Fibroblast of gingiva (primary cell): ENCODE measurements at regions not wholly inside any gene's neighbourhood (a gene's known extent, or its start where the extent isn't known, plus 50 kb on each side); places are given as distances from the start of the nearest gene placed in this dataset.

Experiments used
- DNase-seq: peaks from one replicate; pipeline ENCODE4 v3.0.0-alpha.2; 2011; ENCODE audit warnings: low read depth

DNA sequence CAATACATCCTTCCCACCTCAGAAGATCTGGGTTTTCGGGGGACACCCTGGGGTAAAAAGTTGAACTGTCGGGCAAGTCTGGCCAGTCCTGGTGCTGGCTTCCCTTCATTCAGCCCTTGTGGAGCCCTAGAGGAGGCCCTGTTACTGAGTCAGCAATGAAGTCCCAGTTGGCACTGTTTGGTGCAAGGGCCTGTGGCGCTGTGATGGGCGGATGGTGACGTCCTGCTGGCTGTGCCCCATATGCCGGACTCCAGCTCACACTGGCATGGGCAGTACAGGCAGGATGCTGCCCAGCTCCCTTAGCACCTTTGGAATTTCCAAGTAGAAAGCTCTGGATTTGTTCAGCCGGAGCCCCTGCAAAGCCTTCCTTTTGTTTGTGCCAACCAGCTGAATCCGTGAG lies 186.2 kb upstream of the PMEPA1 start:
- no peak for DNase-seq

DNA sequence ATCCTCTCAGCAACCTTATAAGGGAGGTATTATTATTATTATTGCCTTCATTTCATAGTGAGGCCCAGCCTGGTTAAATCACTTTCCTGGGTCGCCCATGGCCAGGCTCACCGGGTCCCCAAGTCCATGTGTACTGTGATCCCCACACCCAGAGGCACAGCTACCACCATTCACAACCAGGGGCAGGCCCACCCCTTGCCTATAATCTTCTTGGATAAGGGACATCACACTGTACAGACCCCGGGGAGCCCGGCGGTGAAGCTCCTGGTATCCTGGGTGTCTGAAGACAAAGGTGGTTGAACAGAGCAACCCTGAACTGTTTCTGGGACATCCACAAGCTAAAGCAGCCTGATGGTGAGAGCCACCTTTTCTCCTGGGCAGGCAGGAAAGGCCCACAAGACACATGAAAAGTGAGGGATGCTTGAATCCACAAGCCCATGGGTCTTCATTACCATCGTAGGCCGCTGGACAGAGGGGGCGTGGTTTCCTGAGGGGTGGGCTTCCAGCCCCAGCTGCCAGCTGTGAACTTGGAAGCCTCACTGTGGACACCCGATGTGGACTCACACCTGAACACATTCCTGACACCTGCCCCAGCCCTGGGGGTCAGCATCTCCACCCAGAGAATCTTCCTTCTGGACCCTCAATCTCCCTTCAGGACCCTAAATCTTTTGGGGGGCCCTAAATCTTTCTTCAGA lies 185.5 kb upstream of the PMEPA1 start:
- DNase-seq: no peak

DNA sequence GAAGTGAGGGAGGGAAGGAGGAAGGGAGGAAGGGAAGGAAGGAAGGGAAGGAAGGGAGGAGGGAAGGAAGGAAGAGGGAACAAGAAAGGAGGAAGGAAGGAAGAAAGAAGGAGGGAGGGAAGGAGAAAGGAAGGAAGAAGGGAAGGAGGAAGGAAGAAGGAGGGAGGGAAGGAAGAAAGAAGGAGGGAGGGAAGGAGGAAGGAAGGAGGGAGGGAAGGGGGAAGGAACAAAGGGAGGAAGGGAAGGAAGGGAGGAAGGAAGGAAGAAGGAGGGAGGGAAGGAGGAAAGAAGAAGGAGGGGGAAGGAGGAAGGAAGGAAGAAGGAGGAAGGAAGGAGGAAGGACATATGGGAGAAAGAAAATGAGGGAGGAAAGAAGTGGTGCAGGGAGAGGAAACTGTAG lies 184.7 kb upstream of the PMEPA1 start:
- no peak for DNase-seq

DNA sequence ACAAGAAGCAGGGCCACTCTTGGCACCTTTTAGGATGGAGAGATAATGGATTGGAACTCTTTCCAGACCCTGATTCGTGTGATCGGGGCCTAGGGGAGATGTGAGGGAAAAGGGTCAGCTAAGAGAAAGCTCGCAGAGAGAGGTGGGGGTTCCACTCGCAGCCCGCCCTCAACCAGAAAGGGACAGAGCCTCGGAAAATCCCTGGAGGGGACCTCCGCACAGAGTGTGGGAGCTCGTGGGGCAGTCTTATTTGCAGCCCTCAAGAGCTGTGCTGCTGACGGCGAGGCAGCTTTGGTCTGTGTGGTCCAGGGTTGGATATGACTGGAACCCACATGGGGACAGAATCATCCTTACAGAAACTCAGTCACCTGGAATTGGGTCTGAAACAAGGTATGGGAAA lies 184.3 kb upstream of the PMEPA1 start:
- DNase-seq: no peak

DNA sequence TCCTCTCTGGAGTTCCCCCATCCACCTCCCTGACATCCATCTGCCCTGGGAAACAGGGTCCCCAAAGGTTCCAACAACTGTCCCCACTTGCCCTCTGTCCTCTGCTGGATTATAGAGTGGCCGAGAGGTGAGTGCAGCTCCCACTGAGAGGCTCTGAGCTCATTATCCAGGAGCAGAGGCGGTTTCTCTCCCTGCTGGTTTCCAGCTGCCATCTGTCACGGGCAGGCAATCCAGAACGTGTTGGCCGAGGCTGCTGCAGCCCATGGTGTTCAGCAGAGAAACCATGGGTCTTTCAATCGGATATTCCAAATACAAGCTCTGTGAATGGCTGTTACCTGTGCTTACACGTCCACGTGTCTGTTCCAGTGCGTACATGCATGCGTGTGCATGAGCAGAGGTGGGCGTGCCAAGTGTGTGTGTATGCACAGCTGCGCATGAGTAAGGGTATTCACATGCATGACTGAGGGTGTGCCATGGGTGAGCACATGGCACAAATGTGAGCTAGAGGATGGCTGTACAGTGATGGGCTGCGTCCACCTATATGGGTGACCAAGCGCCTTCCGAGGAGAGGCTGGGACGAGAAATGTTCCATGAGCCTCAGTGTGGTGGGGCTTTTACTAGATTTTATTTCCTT lies 183.7 kb upstream of the PMEPA1 start:
- no peak for DNase-seq

DNA sequence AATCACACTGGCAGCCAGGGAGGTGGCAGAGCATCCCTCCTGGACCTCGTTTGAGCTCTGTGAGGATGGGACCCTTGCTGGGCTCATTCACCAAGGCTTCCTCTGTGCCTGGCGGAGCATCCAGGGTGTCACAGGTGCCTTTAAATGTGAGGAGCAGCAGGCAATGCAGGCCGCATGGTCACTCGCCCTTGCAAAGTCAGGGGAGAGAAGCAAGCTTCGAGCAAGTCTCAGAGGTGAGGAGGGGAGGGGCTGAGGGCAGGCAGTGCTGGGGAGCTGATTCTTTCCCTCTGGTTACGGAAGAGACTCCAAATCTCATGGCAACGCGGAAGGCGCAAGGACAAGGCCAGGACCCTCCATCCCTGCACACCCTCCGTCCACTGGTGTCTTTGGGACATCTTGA lies 182.7 kb upstream of the PMEPA1 start:
- DNase-seq: no peak

DNA sequence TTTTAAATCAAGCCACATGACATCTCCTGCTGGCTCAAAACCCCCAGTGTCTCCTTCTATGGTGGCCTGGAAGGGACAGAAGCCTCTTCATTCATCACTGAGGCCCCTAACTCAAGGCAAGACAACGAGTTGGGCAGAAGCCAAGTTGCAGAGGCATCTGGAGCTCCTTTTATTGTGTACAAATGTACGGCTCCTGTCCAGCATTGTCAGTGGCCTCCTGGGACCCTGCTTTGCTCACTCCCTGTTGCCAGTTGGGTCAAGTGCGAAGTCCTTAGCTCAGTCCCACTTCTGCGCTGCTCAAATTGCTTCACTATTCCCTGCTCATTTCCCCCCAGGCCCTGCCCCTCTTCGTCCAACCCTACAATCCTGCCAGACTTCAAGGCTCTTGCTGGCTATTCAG lies 181.2 kb upstream of the PMEPA1 start:
- DNase-seq: no peak

DNA sequence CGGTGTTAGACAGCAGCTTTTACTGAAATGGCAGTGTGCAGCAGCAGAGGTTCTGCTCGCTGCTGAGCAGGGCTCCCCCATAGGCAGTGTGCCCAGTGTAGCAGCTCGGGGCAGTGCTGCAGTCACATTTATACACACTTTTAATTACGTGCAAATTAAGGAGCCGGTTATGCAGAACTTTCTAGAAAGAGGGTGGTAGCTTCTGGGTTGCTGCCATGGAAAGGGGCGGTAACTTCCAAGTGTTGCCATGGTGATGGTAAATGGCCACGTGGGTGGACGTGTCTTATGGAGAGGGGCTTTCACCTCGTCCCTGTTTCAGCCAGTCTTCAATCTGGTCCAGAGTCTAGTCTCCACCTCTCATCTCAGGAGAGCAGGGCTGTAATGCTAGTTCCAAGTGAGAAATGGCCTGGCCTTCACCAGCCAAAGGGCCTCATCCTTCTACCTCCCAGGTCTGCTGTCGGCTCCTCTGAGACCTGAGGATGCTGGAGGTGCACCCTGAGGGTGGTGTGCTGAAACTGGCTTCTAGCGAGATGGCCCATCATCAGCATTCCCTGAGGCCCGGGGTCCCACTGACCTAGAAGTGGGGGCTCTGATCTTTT lies 180.5 kb upstream of the PMEPA1 start:
- DNase-seq: no peak

DNA sequence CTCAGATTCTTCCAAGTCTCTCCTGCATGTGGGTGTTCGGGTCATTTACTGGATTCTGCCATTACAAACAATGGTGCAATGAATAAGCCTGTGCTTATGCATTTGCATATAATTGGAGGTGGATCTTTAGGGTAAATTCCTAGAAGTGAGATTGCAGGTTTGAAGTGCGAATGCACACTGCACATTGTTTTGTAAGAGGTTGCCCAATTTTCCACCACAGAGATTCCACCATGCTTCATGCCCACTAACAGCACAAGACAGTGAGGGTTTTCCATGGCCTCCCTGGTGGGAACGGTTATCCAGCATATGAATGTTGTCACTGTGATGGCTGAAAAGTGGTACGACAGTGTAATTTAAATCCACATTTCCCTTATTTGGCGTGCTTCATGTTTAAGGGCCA lies 178.8 kb upstream of the PMEPA1 start:
- no peak for DNase-seq

DNA sequence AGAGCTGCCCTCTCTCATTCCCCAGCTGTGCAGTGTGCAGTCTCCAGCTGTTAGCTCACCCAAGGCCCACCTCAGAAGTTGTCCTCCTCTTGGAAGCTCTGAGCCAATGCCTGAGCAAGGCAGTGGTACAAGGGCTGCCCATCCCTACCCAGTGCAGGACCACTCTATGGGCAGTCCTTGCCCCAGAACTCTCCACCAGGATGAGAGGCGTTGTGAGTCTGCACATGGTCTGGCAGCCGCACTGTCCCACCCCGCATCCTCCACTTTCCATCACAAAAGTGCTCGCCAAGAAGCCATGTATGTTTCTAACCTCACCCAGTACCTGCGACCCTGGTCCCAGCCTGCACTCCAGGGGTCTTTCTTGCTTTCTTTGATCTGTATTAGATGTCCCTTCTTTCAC lies 175.1 kb upstream of the PMEPA1 start:
- no peak for DNase-seq

DNA sequence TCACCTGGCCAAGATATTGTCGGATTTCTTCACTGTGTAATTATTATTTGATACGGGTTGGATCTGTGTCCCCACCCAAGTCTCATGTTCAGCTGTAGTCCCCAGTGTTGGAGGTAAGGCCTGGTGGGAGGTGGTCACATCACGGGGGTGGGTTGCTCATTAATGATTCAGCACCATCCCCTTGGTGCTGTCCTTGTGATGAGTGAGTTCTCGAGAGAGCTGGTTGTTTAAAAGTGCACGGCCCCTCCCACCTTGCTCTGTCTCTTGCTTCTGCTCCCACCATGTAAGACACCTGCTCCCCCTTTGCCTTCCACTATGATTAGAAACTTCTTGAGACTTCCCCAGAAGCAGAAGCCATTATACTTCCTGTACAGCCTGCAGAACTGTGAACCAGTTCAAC lies 173.9 kb upstream of the PMEPA1 start:
- DNase-seq: no peak

DNA sequence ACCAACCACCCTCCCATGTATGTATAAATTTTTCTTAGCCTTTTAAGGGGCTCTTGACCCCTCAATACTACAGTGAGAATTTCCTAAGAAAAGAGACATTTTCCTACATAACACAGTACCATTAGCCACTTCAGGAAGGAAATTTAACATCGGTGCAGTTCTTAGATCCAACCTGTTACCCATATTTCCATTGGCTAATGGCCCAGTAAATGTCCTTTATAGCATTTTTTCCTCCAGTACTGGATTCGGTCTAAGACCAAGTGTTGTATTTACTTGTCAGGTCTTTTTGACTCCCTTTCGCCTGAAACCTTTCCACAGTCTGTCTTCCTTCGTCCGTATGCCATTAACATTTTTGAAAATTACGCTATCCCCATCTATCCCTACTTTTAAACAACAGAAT lies 173.4 kb upstream of the PMEPA1 start:
- DNase-seq: no peak

DNA sequence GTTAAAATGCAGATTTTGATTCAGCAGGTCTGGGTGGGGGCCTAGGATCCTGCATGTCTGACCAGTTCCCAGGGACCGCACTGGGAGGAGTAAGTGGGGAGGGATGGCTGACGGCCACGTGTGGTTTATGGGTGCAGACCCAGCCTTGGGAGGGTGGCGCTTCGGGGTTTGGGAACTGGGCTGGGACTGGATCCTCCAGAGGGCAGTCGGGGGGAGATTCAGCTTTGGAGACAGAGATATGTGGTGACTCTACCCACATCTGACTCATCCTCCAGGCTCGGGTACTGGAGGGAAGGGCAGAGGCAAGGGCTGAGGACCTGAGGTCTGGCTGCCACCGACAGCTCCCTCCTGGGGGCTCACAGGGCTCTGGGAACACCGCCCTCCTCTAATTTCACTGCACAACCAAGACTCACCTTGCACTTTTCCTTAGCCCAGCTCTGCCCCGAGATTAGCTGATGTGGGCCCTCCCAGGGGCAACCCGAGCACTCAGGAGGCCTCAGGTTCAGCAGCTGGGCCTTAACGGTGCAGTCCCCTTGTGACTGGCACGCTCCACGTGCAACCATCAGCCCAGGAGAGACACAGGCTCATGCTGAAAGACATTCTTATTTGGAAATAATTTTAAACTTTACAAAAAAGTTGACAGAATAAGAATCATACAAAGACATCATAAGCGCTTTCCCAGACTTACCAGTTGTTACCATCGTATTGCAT lies 172.8 kb upstream of the PMEPA1 start:
- peak; percentile 11 for DNase-seq

DNA sequence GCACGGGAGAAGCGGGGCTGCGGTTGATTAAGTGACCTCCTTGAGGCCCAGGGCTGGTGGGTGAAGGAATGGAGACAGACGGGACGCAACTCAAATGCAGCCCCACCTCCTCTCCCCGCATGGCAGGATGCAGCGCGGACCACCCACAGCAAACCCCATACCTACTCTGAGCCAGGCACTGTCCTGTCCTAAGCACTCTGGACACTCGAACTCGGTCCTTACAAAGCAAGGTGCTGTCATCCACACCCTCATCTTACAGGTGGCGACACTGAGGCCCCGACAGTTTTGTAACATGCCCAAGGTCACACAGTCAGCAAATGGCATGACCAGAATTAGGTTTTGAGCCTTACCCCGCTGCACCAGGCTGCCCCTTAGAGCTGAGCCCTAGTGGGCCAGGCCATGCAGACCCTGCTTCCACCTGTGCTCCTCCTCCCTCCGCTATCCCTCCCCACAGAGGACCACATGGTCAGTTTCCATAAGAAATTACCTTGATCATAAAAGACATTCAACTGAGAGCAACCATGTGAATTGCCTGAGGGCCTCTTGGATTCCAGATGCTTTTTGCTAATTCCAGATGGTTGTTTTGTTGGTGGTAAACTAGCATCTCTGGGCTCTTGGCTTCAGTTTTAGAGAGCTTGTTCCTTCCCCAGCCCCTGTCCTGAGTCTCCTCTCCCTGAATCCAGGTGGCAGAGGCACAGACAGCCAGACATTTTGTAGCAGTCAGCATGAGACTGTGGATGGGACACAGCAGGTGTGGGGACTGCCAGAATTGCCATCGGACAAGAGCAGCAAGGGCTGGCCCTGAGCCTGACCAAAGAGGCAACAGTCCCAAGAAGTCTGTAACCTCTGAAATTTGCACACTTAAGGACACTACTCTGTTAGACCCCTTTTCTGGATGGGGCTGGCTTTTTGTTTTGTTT lies 171.9 kb upstream of the PMEPA1 start:
- peak; percentile 14 for DNase-seq

DNA sequence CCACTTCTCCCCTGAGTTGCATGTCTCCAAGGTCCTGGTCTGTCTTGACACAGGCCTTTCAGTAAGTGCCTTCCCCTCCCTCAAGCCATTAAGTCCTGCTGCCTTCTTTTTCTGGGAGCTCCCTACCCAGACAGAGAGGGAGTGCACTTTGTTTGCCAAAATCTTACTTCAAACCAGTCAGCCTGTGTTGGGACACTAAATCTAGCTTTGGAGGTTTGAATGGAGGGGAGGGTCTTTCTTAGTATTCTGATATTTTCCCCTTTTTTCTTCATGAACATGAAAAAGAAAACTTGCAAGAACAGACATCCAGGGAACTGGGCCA lies 170.7 kb upstream of the PMEPA1 start:
- no peak for DNase-seq

DNA sequence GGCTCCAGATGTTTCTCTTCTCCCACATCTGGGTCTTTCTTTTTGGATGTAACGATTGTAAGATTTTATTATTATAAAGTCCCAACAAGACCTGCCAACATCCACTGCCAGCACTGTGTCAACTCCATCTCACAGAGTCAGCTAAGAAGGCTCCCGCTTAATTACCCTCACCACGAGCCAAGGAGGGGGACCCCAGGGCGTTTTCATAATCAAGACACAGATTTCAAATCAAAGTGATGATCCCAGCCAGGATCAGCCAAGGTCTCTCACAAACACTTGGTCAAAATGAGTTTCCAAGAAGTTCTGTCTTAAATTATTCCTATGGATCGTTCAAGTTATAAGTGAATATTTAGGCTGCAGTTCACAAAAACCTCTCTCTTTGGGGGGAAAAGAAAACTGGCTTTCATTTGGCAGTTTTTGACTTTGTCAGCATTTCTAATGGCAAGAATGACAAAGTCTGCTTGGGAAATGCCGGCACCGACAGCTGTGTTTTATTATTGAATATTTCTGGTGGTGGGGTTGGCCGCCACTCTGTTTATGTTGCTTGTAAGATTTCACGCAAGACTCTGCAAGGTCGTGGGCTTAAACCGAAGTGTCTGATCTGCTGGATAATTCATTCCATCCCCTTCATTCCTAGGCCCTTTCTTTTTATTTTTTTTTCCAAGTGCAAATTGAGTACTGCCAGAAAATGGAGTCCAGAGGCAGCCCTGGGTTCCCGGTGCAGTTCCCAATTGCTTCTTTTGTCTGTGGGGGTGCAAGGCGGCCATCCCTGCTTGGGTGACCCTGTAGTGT lies 170.2 kb upstream of the PMEPA1 start:
- DNase-seq: peak; percentile 91

DNA sequence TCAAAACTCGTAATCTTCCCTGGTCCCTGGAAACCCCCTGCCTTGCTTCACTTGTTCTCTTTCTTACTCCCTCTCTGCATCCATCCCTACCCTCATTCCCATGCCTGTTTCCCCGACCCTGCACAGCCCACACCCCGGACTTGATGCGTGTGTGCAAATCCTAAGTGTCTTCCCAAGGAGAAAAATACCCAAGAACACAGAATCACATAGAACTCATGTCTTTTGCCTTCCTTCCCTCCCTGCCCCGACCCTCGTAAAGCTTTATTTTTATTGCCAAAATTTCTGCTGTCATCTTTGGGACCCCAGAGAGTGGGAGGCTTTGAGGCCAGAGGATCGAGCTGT lies 169.6 kb upstream of the PMEPA1 start:
- DNase-seq: no peak

DNA sequence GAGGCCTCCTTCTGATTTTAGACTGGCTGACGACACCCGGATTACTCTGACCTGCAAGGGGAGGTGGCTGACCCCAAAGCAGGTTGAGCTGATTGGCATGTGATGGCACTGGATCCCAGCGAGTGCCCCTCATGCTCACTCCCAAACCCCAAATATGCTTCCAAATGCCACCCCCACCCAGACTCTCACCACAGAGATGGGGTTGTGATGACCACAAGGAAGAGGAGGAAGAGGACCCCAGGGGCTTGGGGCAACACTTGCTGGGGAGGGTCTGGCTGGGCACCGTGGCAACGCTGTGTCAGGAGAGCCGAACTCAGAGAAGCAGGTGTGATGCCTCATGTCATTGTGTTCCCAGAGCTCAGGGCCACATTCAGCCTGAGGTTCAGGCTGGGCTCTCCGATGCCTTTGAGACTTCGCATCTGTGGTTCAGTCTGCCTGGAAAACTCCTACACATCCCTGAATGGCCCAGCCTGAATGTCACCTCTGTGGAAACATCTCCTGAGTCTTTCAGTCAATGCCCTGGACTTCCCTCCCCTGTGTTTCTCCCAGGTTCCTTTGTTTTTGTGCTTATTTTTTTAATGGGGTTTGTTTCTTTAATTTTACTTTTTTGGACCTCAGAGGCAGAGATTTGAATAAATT lies 169.1 kb upstream of the PMEPA1 start:
- no peak for DNase-seq

DNA sequence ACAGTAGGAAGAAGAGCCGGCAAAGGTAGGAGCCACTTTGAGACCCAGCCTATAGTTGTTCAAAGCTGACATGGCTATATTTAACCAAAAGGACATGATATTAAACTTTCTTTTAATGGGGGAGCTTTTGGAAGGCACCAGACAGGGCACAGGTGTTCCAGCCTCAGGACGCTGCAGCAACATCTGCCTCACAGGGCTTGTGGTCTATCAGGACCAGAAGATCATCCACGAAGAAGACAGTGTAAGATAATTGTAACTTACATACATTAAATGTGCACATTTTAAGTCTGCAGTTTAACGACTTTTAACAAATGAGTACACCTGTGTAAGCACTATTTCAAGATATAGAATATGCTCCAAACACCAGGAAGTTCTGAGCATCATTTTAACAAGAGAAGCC lies 168.2 kb upstream of the PMEPA1 start:
- no peak for DNase-seq

DNA sequence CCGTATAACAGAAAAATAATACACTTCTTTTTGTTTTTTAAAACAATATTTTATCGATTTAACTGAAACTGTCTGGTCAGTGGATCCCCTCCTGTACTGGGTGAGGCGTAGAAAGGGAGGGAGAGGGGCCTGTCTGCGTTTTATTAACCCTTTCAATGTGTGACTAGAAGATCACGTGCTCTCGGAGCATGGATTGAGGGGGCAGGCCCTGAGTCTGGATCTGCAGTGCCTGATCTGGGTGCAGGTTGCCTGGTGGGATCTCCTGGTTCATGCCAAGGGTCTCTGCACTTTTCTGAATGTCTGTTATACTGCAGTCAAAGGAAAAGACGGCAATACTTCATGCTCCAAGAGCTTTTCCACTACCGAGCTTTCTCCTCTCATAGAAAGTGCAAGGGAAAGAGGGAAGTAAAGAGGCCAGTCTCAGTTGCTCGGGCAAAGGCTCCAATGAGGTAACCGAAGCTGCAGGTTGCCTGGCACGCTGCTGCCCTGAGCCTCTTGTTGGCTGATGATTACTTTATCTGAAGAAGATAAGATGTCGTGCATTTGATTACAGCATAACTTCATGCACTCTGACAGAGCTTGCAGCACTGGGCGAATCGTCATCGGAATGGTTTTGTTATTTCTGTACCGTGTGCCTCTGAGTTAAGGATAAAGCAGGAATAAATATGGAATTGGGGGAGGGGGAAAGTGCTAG lies 167.5 kb upstream of the PMEPA1 start:
- no peak for DNase-seq
